Tibial nerve (tissue), 3 donors: ENCODE measurements at regions not wholly inside any gene's neighbourhood (a gene's known extent, or its start where the extent isn't known, plus 50 kb on each side); places are given as distances from the start of the nearest gene placed in this dataset.

ENCODE experiments used
- CTCF ChIP-seq, 5 experiments: fragments of 200-600 bp in 3 of 5; fragments of 450-650 bp in 2 of 5; sonication (generic) in 3 of 5; IDR thresholded peaks; one replicate each; pipeline ENCODE4 v1.5.1; 2016 to 2019; ENCODE audit warnings: antibody characterized with exemption in 5 of 5, mild to moderate bottlenecking in 3 of 5, moderate library complexity in 2 of 5
- POLR2A ChIP-seq, 2 donors: fragments of 450-650 bp; IDR thresholded peaks; one replicate each; pipeline ENCODE4 v1.6.1; 2017; ENCODE audit warnings: antibody characterized with exemption in 2 of 2, mild to moderate bottlenecking in 2 of 2, moderate library complexity in 2 of 2

- TF ChIP-seq POLR2A (IDR thresholded peaks at IDR 0.05) (no peak), CTCF (IDR thresholded peaks at IDR 0.05) (no peak)
Measured at GRCh38 chr10:2051108-2051507, 313.8 kb upstream of the ADARB2 start.
